ENCODE measurements at regions not wholly inside any gene's neighbourhood (a gene's known extent, or its start where the extent isn't known, plus 50 kb on each side); places are given as distances from the start of the nearest gene placed in this dataset.

DNA sequence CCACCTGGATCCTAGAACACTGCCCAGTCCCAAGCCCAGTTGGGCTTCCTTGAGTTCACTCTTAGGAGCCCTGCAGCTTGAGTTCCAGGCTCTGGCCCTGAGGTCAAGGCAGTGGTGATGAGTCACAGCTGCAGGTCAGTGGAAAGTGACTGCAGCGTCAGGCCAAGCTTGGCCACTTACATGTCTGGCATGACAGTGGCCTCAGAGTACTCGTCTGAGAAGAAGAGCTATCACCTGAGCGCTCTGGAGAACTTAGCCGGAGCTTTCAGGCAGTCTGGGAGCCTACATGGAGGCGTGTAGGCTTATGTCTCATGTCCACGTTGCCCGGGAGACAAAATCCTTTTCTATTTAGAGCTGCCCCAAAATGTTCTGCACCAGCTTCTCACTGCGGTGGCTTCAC, 75.6 kb downstream of the ARL6IP4 start:
- Histone ChIP-seq H3K4me1 (replicated peaks; ENCODE audit: insufficient read depth) (peaks cover 18% of the 10 kb centered on the region), H3K9me2 (ENCODE audit: insufficient read depth) (no peaks in the 10 kb centered on the region), H3K27me3 (ENCODE audit: insufficient read depth, low read depth) (no peaks in the 10 kb centered on the region), H3F3A (ENCODE audit: insufficient read depth, low read depth) (peaks cover 4% of the 10 kb centered on the region; the same call in 1 of the 2 replicates), H3K79me2 (ENCODE audit: low read depth) (peaks cover 7% of the 10 kb centered on the region; the same call in 1 of the 2 replicates), H4K20me1 (ENCODE audit: insufficient read depth) (no peaks in the 10 kb centered on the region), H3K27ac (no peak overlapping the region), H3K4me2 (peak overlapping the region; percentile 44), H3K4me3 (no peak overlapping the region), H3K9me3 (ENCODE audit: insufficient read depth, low read depth) (no peaks in the 10 kb centered on the region), H2AFZ (no peak overlapping the region), H3K36me3 (ENCODE audit: low read depth) (no peaks in the 10 kb centered on the region)
- ChIA-PET POLR2A (ENCODE audit: unreplicated experiment) (interaction anchor here (0.7 to 0.8 kb wide), 2 partner anchors 14 to 21 kb away, joined by 3 to 4 read pairs; no protein-coding TSS in a partner anchor), CTCF (interaction anchor here (0.5 to 0.8 kb wide), 2 partner anchors 12 to 142 kb away, joined by 3 to 12 read pairs; no protein-coding TSS in a partner anchor)
- no TSS peak for BruUV-seq (replicated peaks)
- intact Hi-C loops (cut with micrococcal nuclease; ENCODE audit: unreplicated experiment), result loop anchor here (2.0 kb wide), 1 partner anchor 15 kb away; no protein-coding TSS in a partner anchor
- peak; percentile 60 to 80 for DNase-seq
- TF ChIP-seq, protein P1, sequence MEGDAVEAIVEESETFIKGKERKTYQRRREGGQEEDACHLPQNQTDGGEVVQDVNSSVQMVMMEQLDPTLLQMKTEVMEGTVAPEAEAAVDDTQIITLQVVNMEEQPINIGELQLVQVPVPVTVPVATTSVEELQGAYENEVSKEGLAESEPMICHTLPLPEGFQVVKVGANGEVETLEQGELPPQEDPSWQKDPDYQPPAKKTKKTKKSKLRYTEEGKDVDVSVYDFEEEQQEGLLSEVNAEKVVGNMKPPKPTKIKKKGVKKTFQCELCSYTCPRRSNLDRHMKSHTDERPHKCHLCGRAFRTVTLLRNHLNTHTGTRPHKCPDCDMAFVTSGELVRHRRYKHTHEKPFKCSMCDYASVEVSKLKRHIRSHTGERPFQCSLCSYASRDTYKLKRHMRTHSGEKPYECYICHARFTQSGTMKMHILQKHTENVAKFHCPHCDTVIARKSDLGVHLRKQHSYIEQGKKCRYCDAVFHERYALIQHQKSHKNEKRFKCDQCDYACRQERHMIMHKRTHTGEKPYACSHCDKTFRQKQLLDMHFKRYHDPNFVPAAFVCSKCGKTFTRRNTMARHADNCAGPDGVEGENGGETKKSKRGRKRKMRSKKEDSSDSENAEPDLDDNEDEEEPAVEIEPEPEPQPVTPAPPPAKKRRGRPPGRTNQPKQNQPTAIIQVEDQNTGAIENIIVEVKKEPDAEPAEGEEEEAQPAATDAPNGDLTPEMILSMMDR (conservative IDR thresholded peaks at IDR 0.05), result no peak
- no peak for TF ChIP-seq EZH2 (IDR thresholded peaks at IDR 0.05; ENCODE audit: low read depth)

DNA sequence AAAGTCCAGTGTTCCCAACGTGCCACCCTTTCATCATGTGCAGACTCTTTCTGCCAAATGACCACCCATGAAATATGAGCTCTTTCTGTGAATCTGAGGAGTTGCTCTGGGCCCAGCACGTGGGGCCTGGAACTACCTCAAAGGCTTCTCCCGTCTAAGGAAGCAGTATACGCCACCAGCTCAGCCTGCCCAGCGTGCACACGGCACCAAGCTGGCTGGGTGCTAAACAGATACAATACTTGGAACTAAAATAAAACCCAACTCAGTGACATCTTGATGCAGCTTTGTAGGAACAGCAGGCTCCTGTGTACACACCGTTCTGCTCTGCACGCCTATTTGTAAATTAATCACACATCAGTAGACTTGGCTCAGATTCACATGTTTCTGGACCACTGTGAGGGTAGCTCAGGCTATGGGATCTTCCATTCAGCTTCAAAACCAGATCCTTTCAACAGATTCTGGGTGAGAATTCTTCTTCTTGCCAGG, 74.8 kb downstream of the ARL6IP4 start:
- intact Hi-C loops (cut with micrococcal nuclease; ENCODE audit: unreplicated experiment), result no loop called here
- peaks cover 18% of the 10 kb centered on the region for H3K4me1 ChIP-seq (replicated peaks; ENCODE audit: insufficient read depth)
- no peak for TF ChIP-seq EZH2 (IDR thresholded peaks at IDR 0.05; ENCODE audit: low read depth)
- TF ChIP-seq, protein P1 (conservative IDR thresholded peaks at IDR 0.05), result no peak
- peaks cover 4% of the 10 kb centered on the region; the same call in 1 of the 2 replicates for H3F3A ChIP-seq (ENCODE audit: insufficient read depth, low read depth)
- H3K27me3 ChIP-seq (ENCODE audit: insufficient read depth, low read depth), result no peaks in the 10 kb centered on the region
- H3K79me2 ChIP-seq (ENCODE audit: low read depth), result peaks cover 4% of the 10 kb centered on the region; the same call in 1 of the 2 replicates
- H4K20me1 ChIP-seq (ENCODE audit: insufficient read depth), result no peaks in the 10 kb centered on the region
- peak overlapping the region; percentile 44 for H3K4me2 ChIP-seq
- H3K9me2 ChIP-seq (ENCODE audit: insufficient read depth), result no peaks in the 10 kb centered on the region
- DNase-seq, result no peak
- H3K36me3 ChIP-seq (ENCODE audit: low read depth), result no peaks in the 10 kb centered on the region
- no TSS peak for BruUV-seq (replicated peaks)
- H3K4me3 ChIP-seq, result no peak overlapping the region
- no peak overlapping the region for H3K27ac ChIP-seq
- POLR2A ChIA-PET (ENCODE audit: unreplicated experiment), result interaction anchor here (0.6 kb wide), 1 partner anchor 52 kb away, joined by 3 read pairs; no protein-coding TSS in a partner anchor
- no peak overlapping the region for H2AFZ ChIP-seq
- CTCF ChIA-PET, result no interaction called here
- H3K9me3 ChIP-seq (ENCODE audit: insufficient read depth, low read depth), result no peaks in the 10 kb centered on the region

DNA sequence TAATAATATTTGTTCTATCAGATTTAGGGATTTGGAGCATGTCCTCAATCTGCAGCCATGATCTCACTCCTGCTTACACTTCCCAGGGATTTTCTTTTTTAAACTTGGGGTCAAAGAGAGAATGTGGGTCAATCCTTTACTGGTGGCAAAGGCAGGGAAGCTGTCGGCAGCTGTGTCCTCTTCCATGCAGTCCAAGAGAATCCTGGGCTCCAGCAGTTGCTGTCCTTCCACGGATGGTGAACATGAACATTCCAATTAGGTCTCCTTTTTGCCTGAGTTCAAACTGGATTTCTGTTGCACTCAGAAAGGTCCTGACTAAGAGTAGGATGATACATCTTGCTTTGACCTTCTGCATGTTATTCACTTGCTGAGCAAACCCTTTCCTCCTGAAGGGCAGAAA, 73.9 kb downstream of the ARL6IP4 start:
- Histone ChIP-seq H3F3A (ENCODE audit: insufficient read depth, low read depth) (peaks cover 4% of the 10 kb centered on the region; the same call in 1 of the 2 replicates), H2AFZ (no peak overlapping the region), H3K27me3 (ENCODE audit: insufficient read depth, low read depth) (no peaks in the 10 kb centered on the region), H3K4me3 (no peak overlapping the region), H3K4me1 (replicated peaks; ENCODE audit: insufficient read depth) (peaks cover 18% of the 10 kb centered on the region), H3K27ac (no peak overlapping the region), H3K4me2 (no peak overlapping the region), H3K36me3 (ENCODE audit: low read depth) (no peaks in the 10 kb centered on the region), H3K9me3 (ENCODE audit: insufficient read depth, low read depth) (no peaks in the 10 kb centered on the region), H3K9me2 (ENCODE audit: insufficient read depth) (no peaks in the 10 kb centered on the region), H3K79me2 (ENCODE audit: low read depth) (no peaks in the 10 kb centered on the region), H4K20me1 (ENCODE audit: insufficient read depth) (no peaks in the 10 kb centered on the region)
- TF ChIP-seq, protein P1 (conservative IDR thresholded peaks at IDR 0.05), result no peak
- no peak for TF ChIP-seq EZH2 (IDR thresholded peaks at IDR 0.05; ENCODE audit: low read depth)
- CTCF ChIA-PET, result no interaction called here
- intact Hi-C loops (cut with micrococcal nuclease; ENCODE audit: unreplicated experiment), result no loop called here
- no peak for DNase-seq
- POLR2A ChIA-PET (ENCODE audit: unreplicated experiment), result no interaction called here
- BruUV-seq (replicated peaks), result no TSS peak
